HEK293 (cell line): ENCODE measurements at regions not wholly inside any gene's neighbourhood (a gene's known extent, or its start where the extent isn't known, plus 50 kb on each side); places are given as distances from the start of the nearest gene placed in this dataset.

Experiments used
- CTCF ChIA-PET: fragments of 350-600 bp; formaldehyde crosslinking; extraction: SDS; loops from one replicate; lab custom pipeline; 2021; ENCODE audit warnings: antibody characterized with exemption; lab: Yijun Ruan, JAX
- POLR2A ChIA-PET: fragments of 300-600 bp; formaldehyde crosslinking; extraction: SDS; loops from one replicate; lab custom pipeline; 2020; ENCODE audit warnings: antibody characterized with exemption, inconsistent platforms; lab: Yijun Ruan, JAX
- H3K27ac ChIP-seq: fragments of 200-500 bp; sonication (Bioruptor generic); 2 replicates; pipeline ENCODE4 v1.5.1; 2014; ENCODE audit warnings: low read depth, low read length, control low read depth, inconsistent platforms; ENCODE audit errors: extremely low read depth
- H3K36me3 ChIP-seq, 2 experiments: fragments of 200-500 bp in 1 of 2; sonication (Bioruptor generic) in 1 of 2; 1 replicate in 1 of 2; 2 replicates in 1 of 2; pipeline ENCODE4 v1.5.1; 2014 to 2017; ENCODE audit warnings: inconsistent platforms in 2 of 2, low read length in 2 of 2; ENCODE audit not compliant: control insufficient read depth in 2 of 2, insufficient read depth in 1 of 2
- H3K4me1 ChIP-seq: fragments of 200-500 bp; sonication (Bioruptor generic); 2 replicates; pipeline ENCODE4 v1.5.1; 2014; ENCODE audit warnings: mild to moderate bottlenecking, low read length, inconsistent platforms; ENCODE audit not compliant: control insufficient read depth, insufficient read depth
- H3K4me3 ChIP-seq: 2 replicates; pipeline ENCODE4 v1.5.1; 2011; ENCODE audit warnings: low read depth, mild to moderate bottlenecking, control low read depth, low read length, moderate library complexity
- H3K9me3 ChIP-seq: fragments of 200-500 bp; sonication (Bioruptor generic); 2 replicates; pipeline ENCODE4 v1.5.1; 2014; ENCODE audit warnings: low read depth, low read length, inconsistent platforms; ENCODE audit not compliant: control insufficient read depth, insufficient read depth
- KLF17 ChIP-seq: fragments of 450-650 bp; formaldehyde crosslinking; IDR thresholded peaks from 2 replicates; pipeline ENCODE4 v1.5.1; 2016; ENCODE audit warnings: missing biosample characterization, missing genetic modification characterization
- MYNN ChIP-seq: fragments of 450-650 bp; formaldehyde crosslinking; IDR thresholded peaks from 2 replicates; pipeline ENCODE4 v1.5.1; 2016; ENCODE audit warnings: missing biosample characterization, missing genetic modification characterization, borderline replicate concordance
- MZF1 ChIP-seq: fragments of 450-650 bp; formaldehyde crosslinking; IDR thresholded peaks from 2 replicates; pipeline ENCODE4 v1.5.1; 2017; ENCODE audit warnings: missing biosample characterization, missing genetic modification characterization, borderline replicate concordance
- PRDM6 ChIP-seq: fragments of 450-650 bp; formaldehyde crosslinking; IDR thresholded peaks from 2 replicates; pipeline ENCODE4 v1.5.1; 2017; ENCODE audit warnings: missing biosample characterization, missing genetic modification characterization
- REST ChIP-seq: fragments of 450-650 bp; formaldehyde crosslinking; IDR thresholded peaks from 2 replicates; pipeline ENCODE4 v1.5.1; 2016; ENCODE audit warnings: missing biosample characterization, missing genetic modification characterization
- SETDB1 ChIP-seq: IDR thresholded peaks from one replicate; pipeline ENCODE4 v1.6.1; 2017; ENCODE audit warnings: mild to moderate bottlenecking, low read length, moderate library complexity, mixed read lengths; ENCODE audit not compliant: insufficient read length
- SP7 ChIP-seq: fragments of 450-650 bp; formaldehyde crosslinking; IDR thresholded peaks from 2 replicates; pipeline ENCODE4 v1.5.1; 2016; ENCODE audit warnings: missing biosample characterization, missing genetic modification characterization
- WT1 ChIP-seq: fragments of 450-650 bp; formaldehyde crosslinking; IDR thresholded peaks from 2 replicates; pipeline ENCODE4 v1.5.1; 2016; ENCODE audit warnings: missing biosample characterization, missing genetic modification characterization
- ZBTB11 ChIP-seq: fragments of 450-650 bp; formaldehyde crosslinking; conservative IDR thresholded peaks from 2 replicates; pipeline ENCODE4 v1.5.1; 2016; ENCODE audit warnings: low read depth, missing biosample characterization, missing genetic modification characterization
- ZNF132 ChIP-seq: fragments of 450-650 bp; formaldehyde crosslinking; IDR thresholded peaks from 2 replicates; pipeline ENCODE4 v1.5.1; 2017; ENCODE audit warnings: missing biosample characterization, missing genetic modification characterization, borderline replicate concordance
- ZNF2 ChIP-seq: fragments of 450-650 bp; formaldehyde crosslinking; IDR thresholded peaks from 2 replicates; pipeline ENCODE4 v1.5.1; 2016; ENCODE audit warnings: missing biosample characterization, missing genetic modification characterization
- ZNF214 ChIP-seq: fragments of 450-650 bp; formaldehyde crosslinking; IDR thresholded peaks from 2 replicates; pipeline ENCODE4 v1.5.1; 2017; ENCODE audit warnings: missing biosample characterization, mild to moderate bottlenecking, missing genetic modification characterization, borderline replicate concordance
- ZNF354C ChIP-seq: fragments of 450-650 bp; formaldehyde crosslinking; IDR thresholded peaks from 2 replicates; pipeline ENCODE4 v1.5.1; 2016; ENCODE audit warnings: missing biosample characterization, missing genetic modification characterization, low read depth, borderline replicate concordance
- ZNF394 ChIP-seq: fragments of 450-650 bp; formaldehyde crosslinking; IDR thresholded peaks from 2 replicates; pipeline ENCODE4 v1.5.1; 2016; ENCODE audit warnings: missing biosample characterization, missing genetic modification characterization, mild to moderate bottlenecking, moderate library complexity, borderline replicate concordance
- ZNF404 ChIP-seq: fragments of 450-650 bp; formaldehyde crosslinking; IDR thresholded peaks from 2 replicates; pipeline ENCODE4 v1.5.1; 2017; ENCODE audit warnings: missing biosample characterization, missing genetic modification characterization
- ZNF529 ChIP-seq: fragments of 450-650 bp; formaldehyde crosslinking; IDR thresholded peaks from 2 replicates; pipeline ENCODE4 v1.5.1; 2017; ENCODE audit warnings: missing genetic modification characterization, missing biosample characterization; ENCODE audit not compliant: insufficient replicate concordance
- ZNF560 ChIP-seq: fragments of 450-650 bp; formaldehyde crosslinking; IDR thresholded peaks from 2 replicates; pipeline ENCODE4 v1.5.1; 2017; ENCODE audit warnings: missing biosample characterization, missing genetic modification characterization, borderline replicate concordance
- ZNF561 ChIP-seq: fragments of 450-650 bp; IDR thresholded peaks from 2 replicates; pipeline ENCODE4 v1.5.1; 2018; ENCODE audit warnings: missing biosample characterization, missing genetic modification characterization, borderline replicate concordance
- ZNF600 ChIP-seq: fragments of 450-650 bp; formaldehyde crosslinking; IDR thresholded peaks from 2 replicates; pipeline ENCODE4 v1.5.1; 2016; ENCODE audit warnings: missing biosample characterization, missing genetic modification characterization
- ZNF629 ChIP-seq: fragments of 450-650 bp; formaldehyde crosslinking; IDR thresholded peaks from 2 replicates; pipeline ENCODE4 v1.5.1; 2017; ENCODE audit warnings: missing biosample characterization, missing genetic modification characterization
- ZNF768 ChIP-seq: fragments of 450-650 bp; formaldehyde crosslinking; IDR thresholded peaks from 2 replicates; pipeline ENCODE4 v1.5.1; 2018; ENCODE audit warnings: missing biosample characterization, mild to moderate bottlenecking, missing genetic modification characterization
- ZSCAN16 ChIP-seq: fragments of 450-650 bp; formaldehyde crosslinking; IDR thresholded peaks from 2 replicates; pipeline ENCODE4 v1.5.1; 2016; ENCODE audit warnings: missing biosample characterization, missing genetic modification characterization

- TF ChIP-seq ZBTB11 (tag by site-specific recombination) (no peak), PRDM6 (peak; percentile 67), SP7 (tag by site-specific recombination) (peak; percentile 82), ZNF529 (no peak), WT1 (peak; percentile 99), ZNF629 (no peak), KLF17 (tag by site-specific recombination) (0 out of 2 replicates have a peak, but pooled peaks have one; percentile 22), ZNF768 (no peak), ZNF214 (tag by site-specific recombination) (no peak), ZNF394 (no peak), ZNF600 (tag by site-specific recombination) (0 out of 2 replicates have a peak, but pooled peaks have one; percentile 30), ZSCAN16 (tag by site-specific recombination) (no peak)
Measured at GRCh38 chr5:125049721-125050702, 303.6 kb upstream of the ZNF608 start (continued).

GRCh38 chr5:125050926-125051325 lies 304.5 kb upstream of the ZNF608 start:
- Histone ChIP-seq H3K9me3 (no peaks in the 10 kb centered on the region), H3K4me3 (no peak overlapping the region), H3K36me3 (no peaks in the 10 kb centered on the region), H3K4me1 (0 out of 2 replicates have a peak, but pooled peaks cover 5% of the 10 kb centered on the region), H3K27ac (no peak overlapping the region)
- TF ChIP-seq ZNF560 (no peak), ZNF404 (no peak), ZNF600 (tag by site-specific recombination) (no peak), SETDB1 (peak; percentile 42), ZNF561 (tag by site-specific recombination) (no peak)
- ChIA-PET CTCF (no interaction called here), POLR2A (no interaction called here)

- H3K4me1 ChIP-seq = peaks cover 9% of the 10 kb centered on the region
- no peak overlapping the region for H3K27ac ChIP-seq
- H3K9me3 ChIP-seq = no peaks in the 10 kb centered on the region
- POLR2A ChIA-PET = no interaction called here
- H3K36me3 ChIP-seq = no peaks in the 10 kb centered on the region
- CTCF ChIA-PET = interaction anchor here (0.8 kb wide), 1 partner anchor 1387 kb away, joined by 3 read pairs; no protein-coding TSS in a partner anchor
- H3K4me3 ChIP-seq = no peak overlapping the region
- TF ChIP-seq ZNF2 = no peak
- TF ChIP-seq REST (tag by site-specific recombination) = no peak
- TF ChIP-seq MZF1 (tag by site-specific recombination) = no peak
- no peak for TF ChIP-seq KLF17 (tag by site-specific recombination)
- TF ChIP-seq ZNF132 = no peak
- TF ChIP-seq MYNN (tag by site-specific recombination) = no peak
- TF ChIP-seq ZNF354C (tag by site-specific recombination) = no peak
Measured at GRCh38 chr5:125052584-125052983, 306.1 kb upstream of the ZNF608 start.
